Left ventricle myocardium inferior (tissue), 1 donor: ENCODE measurements at regions not wholly inside any gene's neighbourhood (a gene's known extent, or its start where the extent isn't known, plus 50 kb on each side); places are given as distances from the start of the nearest gene placed in this dataset.
"Not testable (repeated sequence)": the region's sequence is repeated elsewhere in the genome, so short reads cannot be mapped to it uniquely, and the experiment has no call there.

ENCODE experiments used
- DNase-seq: peaks from one replicate; pipeline ENCODE4 v3.0.0-alpha.2; 2020
- H3K27ac ChIP-seq: fragments of 200-600 bp; replicated peaks from 2 replicates; pipeline ENCODE4 v1.8.0; 2021
- H3K27me3 ChIP-seq: fragments of 200-600 bp; 2 replicates; pipeline ENCODE4 v1.8.0; 2021; ENCODE audit warnings: low read depth
- H3K36me3 ChIP-seq: fragments of 200-600 bp; 2 replicates; pipeline ENCODE4 v1.8.0; 2021
- H3K4me1 ChIP-seq: fragments of 200-600 bp; 2 replicates; pipeline ENCODE4 v1.8.0; 2021
- H3K4me3 ChIP-seq: fragments of 200-600 bp; 2 replicates; pipeline ENCODE4 v1.8.0; 2021; ENCODE audit warnings: mild to moderate bottlenecking, moderate library complexity
- H3K9me3 ChIP-seq: fragments of 200-600 bp; replicated peaks from 2 replicates; pipeline ENCODE4 v1.8.0; 2021
- intact Hi-C: fragments of 100-400 bp; cut with micrococcal nuclease; formaldehyde crosslinking; loops from one replicate; pipeline ENCODE4 v1.11.0; 2022
- TF ChIP-seq, protein P1 (sequence below): fragments of 200-600 bp; IDR thresholded peaks from 2 replicates; pipeline ENCODE4 v1.8.0; 2021; ENCODE audit warnings: antibody characterized with exemption, mild to moderate bottlenecking, borderline replicate concordance
- donor health status: DM: no; HTN: yes; CAD: no; lungs with severe emphysema.

DNA sequence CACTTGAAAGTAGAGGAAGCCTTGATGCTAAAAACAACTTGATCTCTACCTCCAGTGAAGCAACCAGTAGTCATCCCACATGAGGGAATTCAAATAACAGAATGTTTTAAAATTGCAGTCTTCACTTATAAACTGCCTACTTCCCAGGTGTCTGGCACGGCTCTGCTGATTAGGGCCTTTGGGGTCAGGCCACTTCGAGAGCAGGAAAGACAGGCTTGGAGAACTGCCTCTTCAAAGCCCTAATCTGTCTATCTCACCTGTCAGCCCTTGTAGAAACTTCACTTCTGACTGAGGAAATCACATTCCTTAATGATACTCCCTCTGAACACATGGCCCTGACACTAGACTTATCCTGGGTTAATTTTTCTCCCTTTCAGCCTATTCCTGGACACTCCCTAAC, 458.6 kb downstream of the TENT5A start:
- TF ChIP-seq, protein P1, sequence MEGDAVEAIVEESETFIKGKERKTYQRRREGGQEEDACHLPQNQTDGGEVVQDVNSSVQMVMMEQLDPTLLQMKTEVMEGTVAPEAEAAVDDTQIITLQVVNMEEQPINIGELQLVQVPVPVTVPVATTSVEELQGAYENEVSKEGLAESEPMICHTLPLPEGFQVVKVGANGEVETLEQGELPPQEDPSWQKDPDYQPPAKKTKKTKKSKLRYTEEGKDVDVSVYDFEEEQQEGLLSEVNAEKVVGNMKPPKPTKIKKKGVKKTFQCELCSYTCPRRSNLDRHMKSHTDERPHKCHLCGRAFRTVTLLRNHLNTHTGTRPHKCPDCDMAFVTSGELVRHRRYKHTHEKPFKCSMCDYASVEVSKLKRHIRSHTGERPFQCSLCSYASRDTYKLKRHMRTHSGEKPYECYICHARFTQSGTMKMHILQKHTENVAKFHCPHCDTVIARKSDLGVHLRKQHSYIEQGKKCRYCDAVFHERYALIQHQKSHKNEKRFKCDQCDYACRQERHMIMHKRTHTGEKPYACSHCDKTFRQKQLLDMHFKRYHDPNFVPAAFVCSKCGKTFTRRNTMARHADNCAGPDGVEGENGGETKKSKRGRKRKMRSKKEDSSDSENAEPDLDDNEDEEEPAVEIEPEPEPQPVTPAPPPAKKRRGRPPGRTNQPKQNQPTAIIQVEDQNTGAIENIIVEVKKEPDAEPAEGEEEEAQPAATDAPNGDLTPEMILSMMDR, result no peak
- no peaks in the 10 kb centered on the region for H3K27me3 ChIP-seq
- H3K4me3 ChIP-seq, result no peak overlapping the region
- no peaks in the 10 kb centered on the region for H3K36me3 ChIP-seq
- DNase-seq, result no peak
- H3K27ac ChIP-seq, result no peak overlapping the region
- no peaks in the 10 kb centered on the region for H3K4me1 ChIP-seq
- no peaks in the 10 kb centered on the region for H3K9me3 ChIP-seq
- intact Hi-C loops, result no loop called here

DNA sequence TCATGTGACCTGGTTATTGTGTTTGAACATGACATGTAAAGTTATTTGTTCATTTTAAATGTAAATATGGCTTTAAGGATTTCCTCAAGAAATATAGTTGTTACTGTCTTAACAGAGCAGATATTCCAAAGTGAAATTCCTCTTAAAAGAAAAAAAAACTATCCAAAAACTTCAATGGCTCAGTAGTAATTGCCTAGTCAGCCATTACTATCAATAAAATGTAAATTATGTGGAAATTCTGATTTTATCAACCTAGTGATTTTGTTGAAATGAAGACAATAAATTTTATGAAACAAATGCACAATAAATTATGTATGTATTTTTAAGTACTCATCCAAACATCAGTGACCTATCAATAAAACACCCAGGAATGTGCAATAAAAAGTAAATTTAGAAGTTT, 463.3 kb downstream of the TENT5A start:
- Histone ChIP-seq H3K4me1 (no peaks in the 10 kb centered on the region), H3K27ac (no peak overlapping the region), H3K9me3 (no peaks in the 10 kb centered on the region), H3K27me3 (no peaks in the 10 kb centered on the region), H3K4me3 (no peak overlapping the region), H3K36me3 (no peaks in the 10 kb centered on the region)
- intact Hi-C loops, result no loop called here
- TF ChIP-seq, protein P1, result no peak
- no peak for DNase-seq

DNA sequence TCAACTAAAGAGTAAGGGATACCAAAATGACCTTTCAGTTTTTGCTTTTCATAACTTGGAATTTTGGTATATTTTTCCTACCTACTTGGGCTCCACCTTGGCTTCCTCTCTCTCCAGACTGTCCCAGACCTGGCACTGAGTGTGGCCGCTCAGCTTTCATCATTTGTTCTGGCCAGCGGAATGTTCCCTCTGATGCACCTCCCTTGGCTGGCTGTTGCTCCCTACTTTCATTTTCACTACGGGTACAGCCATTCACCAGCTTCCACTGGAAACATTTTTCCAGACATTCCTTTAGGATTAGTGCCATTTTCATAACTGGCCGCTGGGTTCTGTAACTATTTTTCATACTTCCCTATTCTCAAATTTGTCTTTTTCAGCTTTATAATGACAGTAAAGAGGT, 487.4 kb downstream of the TENT5A start:
- H3K27ac ChIP-seq, result no peak overlapping the region
- H3K4me3 ChIP-seq, result peak overlapping the region; percentile 28
- no peak for DNase-seq

DNA sequence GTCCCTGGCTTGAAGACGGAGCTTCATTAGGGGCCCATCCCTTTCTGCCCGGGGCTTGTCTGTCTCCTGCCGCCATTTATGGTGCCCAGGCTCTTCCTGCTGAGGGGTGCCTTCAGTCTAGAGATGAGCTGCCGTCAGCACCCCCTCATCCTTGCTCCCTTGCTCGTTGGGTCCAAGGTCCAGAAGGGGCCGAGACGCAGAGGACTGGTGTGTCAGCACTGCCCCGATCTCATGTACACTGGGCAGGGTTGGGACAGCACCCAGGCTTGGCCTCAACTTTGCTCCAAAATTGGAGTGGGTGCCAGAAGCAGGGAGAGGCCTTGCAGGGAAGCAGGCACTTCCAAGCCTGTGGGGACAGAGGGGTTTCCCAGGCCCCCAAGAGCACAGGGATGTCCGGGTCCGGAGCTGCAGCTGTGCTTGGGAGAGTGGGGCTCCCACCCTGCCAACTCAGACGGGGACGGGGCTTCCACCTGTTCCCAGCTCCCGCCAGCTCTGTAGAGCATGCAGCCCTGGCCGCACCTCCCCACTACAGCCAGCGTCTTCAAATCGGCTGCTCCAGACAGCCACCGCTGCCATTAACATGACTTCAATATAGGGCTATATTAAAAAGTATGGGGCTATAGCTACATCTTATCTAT, 488.8 kb downstream of the TENT5A start:
- no peaks in the 10 kb centered on the region for H3K4me1 ChIP-seq
- DNase-seq, result no peak

More for the DNA sequence above, 487.4 kb downstream of the TENT5A start:
- H3K9me3 ChIP-seq, result peaks cover 10% of the 10 kb centered on the region
- TF ChIP-seq, protein P1, result no peak
- H3K36me3 ChIP-seq, result no peaks in the 10 kb centered on the region
- H3K4me1 ChIP-seq, result no peaks in the 10 kb centered on the region
- intact Hi-C loops, result no loop called here
- H3K27me3 ChIP-seq, result no peaks in the 10 kb centered on the region

DNA sequence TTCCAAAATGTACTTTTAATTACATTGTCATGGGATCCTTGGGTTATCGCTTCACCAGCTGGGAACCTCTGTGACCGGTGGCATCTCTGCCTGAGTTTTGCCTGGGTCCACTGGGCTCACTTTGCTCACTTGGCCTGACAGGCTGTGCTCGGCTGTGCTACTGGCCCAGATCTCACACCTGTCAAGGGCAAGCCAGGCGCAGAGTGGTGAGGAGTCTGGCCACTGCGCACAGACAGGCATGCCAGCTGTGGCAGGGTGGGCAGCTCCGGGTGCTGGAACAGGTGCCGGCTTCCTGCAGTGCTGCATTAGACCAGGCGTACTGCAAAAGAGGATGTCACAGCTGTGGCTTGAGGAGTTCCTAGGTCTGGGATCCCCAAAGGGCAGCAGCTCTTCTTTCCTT, 489.8 kb downstream of the TENT5A start:
- intact Hi-C loops, result no loop called here
- Histone ChIP-seq H3K4me3 (no peak overlapping the region), H3K4me1 (no peaks in the 10 kb centered on the region), H3K27ac (no peak overlapping the region), H3K9me3 (peaks cover 17% of the 10 kb centered on the region), H3K27me3 (no peaks in the 10 kb centered on the region), H3K36me3 (no peaks in the 10 kb centered on the region)
- no peak for DNase-seq
- TF ChIP-seq, protein P1, result no peak

More for the DNA sequence above, 488.8 kb downstream of the TENT5A start:
- Histone ChIP-seq H3K9me3 (peaks cover 9% of the 10 kb centered on the region), H3K36me3 (no peaks in the 10 kb centered on the region), H3K4me3 (no peak overlapping the region), H3K27me3 (no peaks in the 10 kb centered on the region), H3K27ac (no peak overlapping the region)
- intact Hi-C loops, result no loop called here
- TF ChIP-seq, protein P1, result no peak

DNA sequence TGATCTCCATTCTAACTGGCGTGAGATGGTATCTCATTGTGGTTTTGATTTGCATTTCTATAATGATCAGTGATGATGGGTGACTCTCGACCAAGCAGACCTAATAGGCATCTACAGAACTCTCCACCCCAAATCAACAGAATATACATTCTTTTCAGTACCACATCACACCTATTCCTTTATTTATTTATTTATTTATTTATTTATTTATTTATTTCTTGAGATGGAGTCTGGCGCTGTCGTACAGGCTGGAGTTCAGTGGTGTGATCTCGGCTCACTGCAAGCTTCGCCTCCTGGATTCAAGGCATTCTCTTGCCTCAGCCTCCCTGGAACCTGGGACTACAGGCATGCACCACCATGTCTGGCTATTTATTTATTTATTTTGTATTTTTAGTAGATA, 496.3 kb downstream of the TENT5A start:
- H3K4me1 ChIP-seq, H3K27ac ChIP-seq, H3K4me3 ChIP-seq, intact Hi-C loops, H3K27me3 ChIP-seq, DNase-seq, H3K36me3 ChIP-seq: not testable (repeated sequence)
- H3K9me3 ChIP-seq, result peaks cover 40% of the 10 kb centered on the region
